Activated B cell treated with CpG ODN at 0.5 μM for 24 hours (primary cell): ENCODE measurements at regions not wholly inside any gene's neighbourhood (a gene's known extent, or its start where the extent isn't known, plus 50 kb on each side); places are given as distances from the start of the nearest gene placed in this dataset.

ENCODE experiments used
- ATAC-seq: fragments of 200-7000 bp; cut with Tn5 transposase; one replicate; pipeline ENCODE4 v1.10.0; 2021; ENCODE audit warnings: low read depth, mild to moderate bottlenecking, moderate library complexity
- CTCF ChIA-PET: fragments of 350-600 bp; sonication (Branson Sonifier 250); formaldehyde crosslinking; loops from one replicate; lab custom pipeline; 2021; ENCODE audit warnings: antibody characterized with exemption; lab: Charles Lee
- POLR2A ChIA-PET: fragments of 350-600 bp; sonication (Branson Sonifier 250); formaldehyde crosslinking; loops from one replicate; lab custom pipeline; 2021; ENCODE audit warnings: antibody characterized with exemption; lab: Charles Lee
- DNase-seq: peaks from one replicate; pipeline ENCODE4 v3.0.0; 2022
- H3K27ac Mint-ChIP-seq: one replicate; pipeline ENCODE4 v1.8.0; 2020; ENCODE audit warnings: mixed read lengths
- H3K27me3 Mint-ChIP-seq: one replicate; pipeline ENCODE4 v1.8.0; 2021; ENCODE audit warnings: mixed read lengths
- H3K36me3 Mint-ChIP-seq: one replicate; pipeline ENCODE4 v1.8.0; 2021; ENCODE audit warnings: low read depth, mixed read lengths
- H3K4me1 Mint-ChIP-seq: one replicate; pipeline ENCODE4 v1.8.0; 2021; ENCODE audit warnings: mixed read lengths
- H3K4me3 Mint-ChIP-seq: one replicate; pipeline ENCODE4 v1.8.0; 2020; ENCODE audit warnings: mild to moderate bottlenecking, mixed read lengths
- H3K9me3 Mint-ChIP-seq: one replicate; pipeline ENCODE4 v1.8.0; 2020; ENCODE audit warnings: mixed read lengths
- intact Hi-C: fragments of 100-400 bp; cut with micrococcal nuclease; formaldehyde crosslinking; loops from one replicate; pipeline ENCODE4 v1.15.1; 2024
- TF ChIP-seq, protein P1 (sequence below): fragments of 200-600 bp; IDR thresholded peaks from one replicate; pipeline ENCODE4 v1.8.0; 2022; ENCODE audit warnings: antibody characterized with exemption, mild to moderate bottlenecking

DNA sequence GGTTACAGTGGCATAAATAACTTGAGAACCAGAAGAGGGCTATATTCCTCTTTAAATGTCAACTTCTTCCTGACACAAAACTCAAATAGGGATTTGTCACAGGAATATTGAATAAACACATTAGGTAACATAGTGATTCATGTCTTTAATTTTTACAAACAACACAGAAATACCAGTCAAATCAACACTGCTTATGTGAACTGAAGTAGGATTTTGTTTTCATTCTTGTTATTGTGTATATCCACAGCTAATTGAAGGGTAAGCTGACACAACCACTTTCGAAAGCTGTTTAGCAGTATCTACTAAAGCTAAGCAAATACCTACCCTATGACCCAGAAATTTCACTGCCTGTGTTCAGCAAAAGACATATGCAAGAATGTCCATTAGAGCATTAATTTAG lies 120.4 kb upstream of the EOLA2 start:
- H3K27me3 Mint-ChIP-seq: no peaks in the 10 kb centered on the region
- no peaks in the 10 kb centered on the region for H3K36me3 Mint-ChIP-seq

DNA sequence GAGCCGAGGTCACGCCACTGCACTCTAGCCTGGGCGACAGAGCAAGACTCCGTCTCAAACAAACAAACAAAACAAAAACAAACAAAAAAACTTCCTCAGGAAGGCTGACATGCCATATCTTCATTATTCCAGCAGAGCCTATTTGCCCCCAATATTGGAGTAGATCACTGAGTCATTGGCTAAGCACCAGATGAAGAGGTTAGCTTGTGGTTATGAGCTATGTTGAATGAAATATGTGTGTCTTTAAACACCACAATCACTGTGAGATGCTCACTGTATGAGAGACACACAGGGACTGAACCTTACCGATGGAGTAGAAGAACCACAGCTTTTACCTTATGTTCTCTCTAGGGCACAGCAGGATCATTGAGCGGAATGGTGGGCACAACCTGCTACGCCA lies 122.1 kb upstream of the EOLA2 start:
- ChIA-PET CTCF (no interaction called here), POLR2A (no interaction called here)
- Mint-ChIP-seq H3K36me3 (no peaks in the 10 kb centered on the region), H3K4me3 (no peak overlapping the region), H3K9me3 (no peaks in the 10 kb centered on the region), H3K27ac (no peak overlapping the region), H3K27me3 (no peaks in the 10 kb centered on the region), H3K4me1 (no peaks in the 10 kb centered on the region)
- intact Hi-C loops: no loop called here
- ATAC-seq: no peak
- TF ChIP-seq, protein P1, sequence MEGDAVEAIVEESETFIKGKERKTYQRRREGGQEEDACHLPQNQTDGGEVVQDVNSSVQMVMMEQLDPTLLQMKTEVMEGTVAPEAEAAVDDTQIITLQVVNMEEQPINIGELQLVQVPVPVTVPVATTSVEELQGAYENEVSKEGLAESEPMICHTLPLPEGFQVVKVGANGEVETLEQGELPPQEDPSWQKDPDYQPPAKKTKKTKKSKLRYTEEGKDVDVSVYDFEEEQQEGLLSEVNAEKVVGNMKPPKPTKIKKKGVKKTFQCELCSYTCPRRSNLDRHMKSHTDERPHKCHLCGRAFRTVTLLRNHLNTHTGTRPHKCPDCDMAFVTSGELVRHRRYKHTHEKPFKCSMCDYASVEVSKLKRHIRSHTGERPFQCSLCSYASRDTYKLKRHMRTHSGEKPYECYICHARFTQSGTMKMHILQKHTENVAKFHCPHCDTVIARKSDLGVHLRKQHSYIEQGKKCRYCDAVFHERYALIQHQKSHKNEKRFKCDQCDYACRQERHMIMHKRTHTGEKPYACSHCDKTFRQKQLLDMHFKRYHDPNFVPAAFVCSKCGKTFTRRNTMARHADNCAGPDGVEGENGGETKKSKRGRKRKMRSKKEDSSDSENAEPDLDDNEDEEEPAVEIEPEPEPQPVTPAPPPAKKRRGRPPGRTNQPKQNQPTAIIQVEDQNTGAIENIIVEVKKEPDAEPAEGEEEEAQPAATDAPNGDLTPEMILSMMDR: no peak
- no peak for DNase-seq

More for the DNA sequence above, 120.4 kb upstream of the EOLA2 start:
- Mint-ChIP-seq H3K9me3 (no peaks in the 10 kb centered on the region), H3K4me1 (no peaks in the 10 kb centered on the region), H3K27ac (no peak overlapping the region), H3K4me3 (no peak overlapping the region)
- TF ChIP-seq, protein P1: no peak
- intact Hi-C loops: no loop called here
- no peak for DNase-seq
- no peak for ATAC-seq
- ChIA-PET CTCF (no interaction called here), POLR2A (no interaction called here)

DNA sequence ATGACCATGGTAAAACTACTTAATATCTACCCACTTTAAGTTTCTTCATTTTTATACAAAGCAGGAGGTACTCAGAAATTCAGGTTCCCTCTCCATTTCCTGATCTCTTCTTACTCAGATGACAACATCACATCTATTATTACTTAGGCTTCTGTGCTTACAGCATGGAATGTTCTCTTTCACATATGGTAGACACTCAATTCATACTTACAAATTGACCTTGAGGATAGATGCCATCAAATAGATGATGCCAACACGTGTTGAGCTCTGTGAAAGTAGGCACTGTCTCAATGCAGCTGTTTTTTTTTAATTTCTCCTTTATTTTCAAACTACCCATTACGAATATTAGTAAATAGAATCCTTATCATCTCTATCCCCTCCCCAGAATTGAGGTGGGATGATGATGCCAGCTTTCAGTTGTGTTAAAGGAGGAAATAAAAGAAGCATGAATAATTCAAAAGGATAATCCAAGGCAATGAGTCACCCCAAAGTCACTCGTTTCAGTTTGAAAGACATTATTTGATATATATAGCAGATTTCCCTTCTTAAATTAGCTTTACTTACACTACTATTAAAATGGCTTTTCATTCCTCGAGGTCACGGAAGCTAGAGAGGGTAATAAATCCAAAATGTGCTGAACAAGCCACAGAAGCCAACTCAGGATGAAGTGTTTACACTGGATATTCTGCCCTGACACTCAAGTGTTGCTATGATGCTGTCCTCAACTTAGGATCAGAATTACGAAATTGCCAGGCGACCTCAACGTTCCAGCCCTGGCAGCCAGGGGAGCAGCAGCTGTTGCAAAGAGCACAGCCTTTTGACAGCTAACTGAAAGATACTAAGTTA lies 124.2 kb upstream of the EOLA2 start:
- H3K4me1 Mint-ChIP-seq: no peaks in the 10 kb centered on the region
- no peak overlapping the region for H3K27ac Mint-ChIP-seq
- DNase-seq (no peak), ATAC-seq (no peak)
- H3K27me3 Mint-ChIP-seq: no peaks in the 10 kb centered on the region
- TF ChIP-seq, protein P1: no peak
- intact Hi-C loops: no loop called here
- ChIA-PET CTCF (no interaction called here), POLR2A (no interaction called here)
- H3K36me3 Mint-ChIP-seq: no peaks in the 10 kb centered on the region
- H3K4me3 Mint-ChIP-seq: no peak overlapping the region
- H3K9me3 Mint-ChIP-seq: no peaks in the 10 kb centered on the region

DNA sequence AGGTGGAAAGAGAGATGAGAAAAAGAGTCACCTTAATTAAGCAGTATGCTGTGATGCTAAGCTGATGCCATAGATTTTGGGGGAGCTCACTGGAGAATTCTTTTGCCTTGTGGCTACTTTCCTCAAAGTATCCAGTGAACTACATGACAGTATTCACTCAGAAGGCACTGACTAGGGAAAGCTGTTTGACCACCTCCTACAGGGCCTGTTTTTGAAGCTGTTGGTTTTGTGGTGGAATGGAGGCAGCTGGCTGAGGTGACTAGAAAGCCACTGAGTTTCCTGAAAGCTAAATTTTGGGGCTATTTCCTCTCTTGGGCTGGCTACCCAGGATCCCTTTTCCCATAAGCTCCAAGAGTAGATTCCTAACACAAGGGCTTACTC lies 124.8 kb upstream of the EOLA2 start:
- H3K4me1 Mint-ChIP-seq: no peaks in the 10 kb centered on the region
- no peaks in the 10 kb centered on the region for H3K36me3 Mint-ChIP-seq
- TF ChIP-seq, protein P1: no peak
- DNase-seq (no peak), ATAC-seq (no peak)
- H3K27me3 Mint-ChIP-seq: no peaks in the 10 kb centered on the region
- H3K27ac Mint-ChIP-seq: no peak overlapping the region
- POLR2A ChIA-PET: no interaction called here
- CTCF ChIA-PET: no interaction called here
- H3K9me3 Mint-ChIP-seq: no peaks in the 10 kb centered on the region
- H3K4me3 Mint-ChIP-seq: no peak overlapping the region
- intact Hi-C loops: no loop called here

DNA sequence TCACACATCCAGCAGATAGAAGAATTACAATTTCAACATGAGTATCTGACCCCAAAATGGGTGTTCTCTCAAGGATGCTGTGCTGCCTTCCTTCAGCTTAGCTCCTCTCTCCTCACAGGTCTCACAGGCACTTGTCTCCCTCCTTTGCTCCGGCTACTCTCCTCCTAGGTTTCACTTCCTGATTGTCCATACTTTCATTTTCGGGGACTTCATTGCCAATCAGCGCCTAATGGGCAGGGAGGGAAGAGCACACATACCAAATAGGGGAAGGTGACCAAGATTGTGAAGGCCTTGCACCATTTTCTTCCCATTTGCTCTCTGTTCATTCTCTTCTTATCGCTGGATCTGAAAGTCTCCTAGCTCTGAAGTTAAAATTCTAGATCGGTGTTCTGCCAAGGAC lies 125.4 kb upstream of the EOLA2 start:
- no peaks in the 10 kb centered on the region for H3K9me3 Mint-ChIP-seq
- DNase-seq: no peak
- no peak for ATAC-seq
- TF ChIP-seq, protein P1: no peak
- H3K4me3 Mint-ChIP-seq: no peak overlapping the region
- ChIA-PET CTCF (interaction anchor here (1.0 kb wide), 1 partner anchor 13 kb away, joined by 3 read pairs; no protein-coding TSS in a partner anchor), POLR2A (no interaction called here)
- intact Hi-C loops: no loop called here
- no peaks in the 10 kb centered on the region for H3K4me1 Mint-ChIP-seq
- H3K27ac Mint-ChIP-seq: no peak overlapping the region
- no peaks in the 10 kb centered on the region for H3K27me3 Mint-ChIP-seq
- no peaks in the 10 kb centered on the region for H3K36me3 Mint-ChIP-seq
